ENCODE measurements at regions not wholly inside any gene's neighbourhood (a gene's known extent, or its start where the extent isn't known, plus 50 kb on each side); places are given as distances from the start of the nearest gene placed in this dataset.

DNA sequence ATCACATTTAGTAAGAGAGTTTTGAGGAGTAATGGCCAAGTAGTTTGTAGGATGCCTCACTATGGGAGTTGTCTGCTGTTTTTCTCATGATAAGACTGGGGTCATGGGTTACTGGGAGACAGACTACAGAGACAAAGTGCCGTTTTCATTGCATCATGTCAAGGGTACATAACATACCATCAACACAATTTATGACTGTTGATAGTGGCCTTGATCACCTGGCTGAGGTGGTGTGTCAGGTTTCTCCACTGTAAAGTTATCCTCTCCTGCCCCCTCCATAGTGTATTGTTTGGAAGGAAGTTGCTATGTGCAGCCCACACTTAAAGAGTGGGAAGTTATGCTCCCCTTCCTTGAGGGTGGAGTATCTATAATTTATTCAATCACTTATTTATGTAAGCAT, 263.5 kb upstream of the POU3F1 start:
- no peaks in the 10 kb centered on the region for H4K20me1 ChIP-seq (ENCODE audit: insufficient read depth, low read length)

DNA sequence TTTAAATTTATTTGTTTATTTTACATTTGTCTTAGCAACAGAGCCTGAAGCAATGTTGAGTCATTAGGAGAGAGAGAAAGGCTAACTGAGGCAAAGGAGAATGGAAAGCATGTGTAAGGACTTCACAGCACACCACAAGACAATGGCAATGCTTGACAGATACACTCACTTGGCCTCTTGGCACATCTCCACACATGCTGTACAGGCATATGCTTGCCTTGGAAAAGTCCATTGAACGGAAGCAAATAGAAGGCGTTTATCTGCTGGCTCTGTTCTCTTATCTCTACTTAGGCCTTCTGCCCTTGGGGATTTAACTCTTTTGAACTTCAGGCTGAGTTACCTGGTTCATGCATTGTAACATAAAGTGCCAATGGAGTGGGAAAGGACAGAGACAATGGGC, 262.2 kb upstream of the POU3F1 start:
- no peak overlapping the region for H3K4me3 ChIP-seq (ENCODE audit: low read depth, low read length, poor library complexity, severe bottlenecking)
- no peak for DNase-seq (ENCODE audit: low spot score)
- H3K4me1 ChIP-seq (ENCODE audit: insufficient read depth, low read length, poor library complexity, severe bottlenecking), result no peaks in the 10 kb centered on the region
- H3K9me2 ChIP-seq (ENCODE audit: insufficient read depth, low read length), result no peaks in the 10 kb centered on the region
- no TSS peak for BruUV-seq (replicated peaks)
- no peak for TF ChIP-seq EZH2phosphoT487 (IDR thresholded peaks at IDR 0.05; ENCODE audit: borderline replicate concordance, low read depth, low read length)
- TF ChIP-seq, protein P1, sequence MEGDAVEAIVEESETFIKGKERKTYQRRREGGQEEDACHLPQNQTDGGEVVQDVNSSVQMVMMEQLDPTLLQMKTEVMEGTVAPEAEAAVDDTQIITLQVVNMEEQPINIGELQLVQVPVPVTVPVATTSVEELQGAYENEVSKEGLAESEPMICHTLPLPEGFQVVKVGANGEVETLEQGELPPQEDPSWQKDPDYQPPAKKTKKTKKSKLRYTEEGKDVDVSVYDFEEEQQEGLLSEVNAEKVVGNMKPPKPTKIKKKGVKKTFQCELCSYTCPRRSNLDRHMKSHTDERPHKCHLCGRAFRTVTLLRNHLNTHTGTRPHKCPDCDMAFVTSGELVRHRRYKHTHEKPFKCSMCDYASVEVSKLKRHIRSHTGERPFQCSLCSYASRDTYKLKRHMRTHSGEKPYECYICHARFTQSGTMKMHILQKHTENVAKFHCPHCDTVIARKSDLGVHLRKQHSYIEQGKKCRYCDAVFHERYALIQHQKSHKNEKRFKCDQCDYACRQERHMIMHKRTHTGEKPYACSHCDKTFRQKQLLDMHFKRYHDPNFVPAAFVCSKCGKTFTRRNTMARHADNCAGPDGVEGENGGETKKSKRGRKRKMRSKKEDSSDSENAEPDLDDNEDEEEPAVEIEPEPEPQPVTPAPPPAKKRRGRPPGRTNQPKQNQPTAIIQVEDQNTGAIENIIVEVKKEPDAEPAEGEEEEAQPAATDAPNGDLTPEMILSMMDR (conservative IDR thresholded peaks at IDR 0.05; ENCODE audit: low read length), result no peak
- H3K9me3 ChIP-seq (ENCODE audit: low read length), result no peaks in the 10 kb centered on the region
- H3K79me2 ChIP-seq (ENCODE audit: insufficient read depth, low read depth, low read length), result no peaks in the 10 kb centered on the region
- no peak overlapping the region for H2AFZ ChIP-seq (ENCODE audit: low read length)
- H4K20me1 ChIP-seq (ENCODE audit: insufficient read depth, low read length), result no peaks in the 10 kb centered on the region
- POLR2A ChIA-PET, result no interaction called here
- no peak overlapping the region for H3K4me2 ChIP-seq (ENCODE audit: low read length)
- intact Hi-C loops (cut with micrococcal nuclease; ENCODE audit: unreplicated experiment), result no loop called here
- no peak overlapping the region for H3K27ac ChIP-seq (ENCODE audit: low read depth, low read length, poor library complexity, severe bottlenecking)
- no peaks in the 10 kb centered on the region for H3K36me3 ChIP-seq (ENCODE audit: insufficient read depth, low read length)
- CTCF ChIA-PET (ENCODE audit: unreplicated experiment), result no interaction called here

More for the DNA sequence above, 263.5 kb upstream of the POU3F1 start:
- ChIA-PET POLR2A (no interaction called here), CTCF (ENCODE audit: unreplicated experiment) (no interaction called here)
- H2AFZ ChIP-seq (ENCODE audit: low read length), result no peak overlapping the region
- BruUV-seq (replicated peaks), result no TSS peak
- H3K27ac ChIP-seq (ENCODE audit: low read depth, low read length, poor library complexity, severe bottlenecking), result no peak overlapping the region
- no peak for DNase-seq (ENCODE audit: low spot score)
- H3K4me3 ChIP-seq (ENCODE audit: low read depth, low read length, poor library complexity, severe bottlenecking), result no peak overlapping the region
- no peaks in the 10 kb centered on the region for H3K9me3 ChIP-seq (ENCODE audit: low read length)
- no peaks in the 10 kb centered on the region for H3K79me2 ChIP-seq (ENCODE audit: insufficient read depth, low read depth, low read length)
- H3K4me1 ChIP-seq (ENCODE audit: insufficient read depth, low read length, poor library complexity, severe bottlenecking), result no peaks in the 10 kb centered on the region
- no peaks in the 10 kb centered on the region for H3K9me2 ChIP-seq (ENCODE audit: insufficient read depth, low read length)
- H3K36me3 ChIP-seq (ENCODE audit: insufficient read depth, low read length), result no peaks in the 10 kb centered on the region
- TF ChIP-seq, protein P1 (conservative IDR thresholded peaks at IDR 0.05; ENCODE audit: low read length), result no peak
- TF ChIP-seq EZH2phosphoT487 (IDR thresholded peaks at IDR 0.05; ENCODE audit: borderline replicate concordance, low read depth, low read length), result no peak
- no peak overlapping the region for H3K4me2 ChIP-seq (ENCODE audit: low read length)
- intact Hi-C loops (cut with micrococcal nuclease; ENCODE audit: unreplicated experiment), result no loop called here

DNA sequence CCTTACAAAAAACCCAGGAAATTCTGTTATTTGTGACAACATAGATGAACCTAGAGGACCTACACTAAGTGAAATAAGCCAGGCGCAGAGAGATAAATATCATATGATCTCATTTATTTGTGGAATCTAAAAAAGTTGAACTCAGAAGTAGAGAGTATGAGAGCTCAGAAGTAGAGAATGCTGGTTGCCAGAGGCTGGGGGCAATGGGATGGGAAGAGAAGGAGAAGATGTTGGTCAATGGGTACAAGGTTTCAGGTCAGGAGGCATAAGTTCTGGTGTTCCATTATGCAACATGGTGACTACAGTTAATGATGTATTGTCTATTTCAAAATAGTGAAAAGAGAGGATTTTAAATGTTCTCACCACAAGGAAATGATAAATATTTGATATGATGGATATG, 259.1 kb upstream of the POU3F1 start:
- H3K4me2 ChIP-seq (ENCODE audit: low read length), result no peak overlapping the region
- intact Hi-C loops (cut with micrococcal nuclease; ENCODE audit: unreplicated experiment), result no loop called here
- no peak overlapping the region for H2AFZ ChIP-seq (ENCODE audit: low read length)
- no peaks in the 10 kb centered on the region for H3K36me3 ChIP-seq (ENCODE audit: insufficient read depth, low read length)
- no peak overlapping the region for H3K4me3 ChIP-seq (ENCODE audit: low read depth, low read length, poor library complexity, severe bottlenecking)
- CTCF ChIA-PET (ENCODE audit: unreplicated experiment), result no interaction called here
- H4K20me1 ChIP-seq (ENCODE audit: insufficient read depth, low read length), result no peaks in the 10 kb centered on the region
- POLR2A ChIA-PET, result no interaction called here
- no peaks in the 10 kb centered on the region for H3K79me2 ChIP-seq (ENCODE audit: insufficient read depth, low read depth, low read length)
- H3K9me2 ChIP-seq (ENCODE audit: insufficient read depth, low read length), result no peaks in the 10 kb centered on the region
- no TSS peak for BruUV-seq (replicated peaks)
- H3K9me3 ChIP-seq (ENCODE audit: low read length), result no peaks in the 10 kb centered on the region
- H3K27ac ChIP-seq (ENCODE audit: low read depth, low read length, poor library complexity, severe bottlenecking), result no peak overlapping the region
- H3K4me1 ChIP-seq (ENCODE audit: insufficient read depth, low read length, poor library complexity, severe bottlenecking), result no peaks in the 10 kb centered on the region
- DNase-seq (ENCODE audit: low spot score), result no peak
- TF ChIP-seq, protein P1 (conservative IDR thresholded peaks at IDR 0.05; ENCODE audit: low read length), result no peak
- TF ChIP-seq EZH2phosphoT487 (IDR thresholded peaks at IDR 0.05; ENCODE audit: borderline replicate concordance, low read depth, low read length), result no peak
